DND-41 (cell line): ENCODE measurements at regions not wholly inside any gene's neighbourhood (a gene's known extent, or its start where the extent isn't known, plus 50 kb on each side); places are given as distances from the start of the nearest gene placed in this dataset.

Source experiments
- CTCF ChIP-seq: IDR thresholded peaks from 2 replicates; pipeline ENCODE4 v1.5.1; 2012; ENCODE audit warnings: borderline replicate concordance, low read length, moderate library complexity, mild to moderate bottlenecking; ENCODE audit not compliant: poor library complexity, severe bottlenecking; ENCODE audit errors: extremely low read depth
- EZH2 ChIP-seq: IDR thresholded peaks from 3 replicates; pipeline ENCODE4 v1.6.1; 2012; ENCODE audit warnings: borderline replicate concordance, low read depth, mild to moderate bottlenecking, moderate library complexity, low read length, inconsistent platforms; ENCODE audit not compliant: severe bottlenecking

GRCh38 chr1:14369526-14370213, 228.8 kb upstream of the KAZN start:
- TF ChIP-seq EZH2, result no peak
- TF ChIP-seq CTCF, result no peak
